ENCODE measurements at regions not wholly inside any gene's neighbourhood (a gene's known extent, or its start where the extent isn't known, plus 50 kb on each side); places are given as distances from the start of the nearest gene placed in this dataset.

- H3K27ac ChIP-seq = no peak overlapping the region
- no peak overlapping the region for H3K4me3 ChIP-seq
- H3K27me3 ChIP-seq = no peaks in the 10 kb centered on the region
- no peaks in the 10 kb centered on the region for H3K9me3 ChIP-seq
- H3K36me3 ChIP-seq = no peaks in the 10 kb centered on the region
- 69% methylated on average over 1 of the region's 1 CpG for WGBS
- H3K4me1 ChIP-seq = peaks cover 5% of the 10 kb centered on the region
- TF ChIP-seq EP300 (IDR thresholded peaks at IDR 0.05) = no peak
- TF ChIP-seq CTCF (IDR thresholded peaks at IDR 0.05) = no peak
- no peak for TF ChIP-seq POLR2AphosphoS5 (IDR thresholded peaks at IDR 0.05)
- TF ChIP-seq POLR2A (IDR thresholded peaks at IDR 0.05) = no peak
- DNase-seq (ENCODE audit: low spot score in 2 of 2) = no peak
These were observed 191.1 kb upstream of the GAS1 start for GRCh38 chr9:87138128-87139040.

- Histone ChIP-seq H3K9me3 (no peaks in the 10 kb centered on the region), H3K4me3 (no peak overlapping the region), H3K4me1 (peaks cover 5% of the 10 kb centered on the region), H3K36me3 (no peaks in the 10 kb centered on the region), H3K27ac (no peak overlapping the region), H3K27me3 (no peaks in the 10 kb centered on the region)
- WGBS = 65% methylated on average over 4 of the region's 4 CpGs
- no peak for DNase-seq (ENCODE audit: low spot score in 2 of 2)
- no peak for TF ChIP-seq EP300 (IDR thresholded peaks at IDR 0.05)
- TF ChIP-seq CTCF (IDR thresholded peaks at IDR 0.05) = no peak
- no peak for TF ChIP-seq POLR2AphosphoS5 (IDR thresholded peaks at IDR 0.05)
- no peak for TF ChIP-seq POLR2A (IDR thresholded peaks at IDR 0.05)
These were observed 191.9 kb upstream of the GAS1 start for GRCh38 chr9:87139099-87139730.

DNA sequence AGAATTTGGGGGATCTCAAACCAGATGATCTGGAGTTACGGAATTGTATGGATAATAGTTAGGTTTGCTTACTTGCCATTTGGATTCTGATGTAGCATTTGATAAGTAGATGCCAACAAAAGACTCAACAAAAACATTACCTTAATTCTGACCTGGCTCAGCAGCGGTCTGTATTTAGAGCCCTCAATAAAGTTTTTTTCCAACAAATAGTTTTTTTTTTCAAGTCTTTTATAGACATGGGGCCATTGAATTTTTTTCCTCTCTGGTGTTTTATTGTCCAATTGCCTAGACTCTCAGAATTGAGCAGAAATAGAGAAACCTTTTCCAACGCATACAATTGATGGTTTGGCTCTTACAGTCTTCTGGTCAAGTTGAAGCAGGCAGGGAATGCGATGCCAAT, 192.8 kb upstream of the GAS1 start:
- TF ChIP-seq EP300 (IDR thresholded peaks at IDR 0.05) (no peak), POLR2A (IDR thresholded peaks at IDR 0.05) (no peak), CTCF (IDR thresholded peaks at IDR 0.05) (no peak), POLR2AphosphoS5 (IDR thresholded peaks at IDR 0.05) (no peak)
- Histone ChIP-seq H3K9me3 (no peaks in the 10 kb centered on the region), H3K27me3 (no peaks in the 10 kb centered on the region), H3K4me1 (peaks cover 5% of the 10 kb centered on the region), H3K4me3 (no peak overlapping the region), H3K36me3 (no peaks in the 10 kb centered on the region), H3K27ac (no peak overlapping the region)
- WGBS = 89% methylated on average over 4 of the region's 4 CpGs
- DNase-seq (ENCODE audit: low spot score in 2 of 2) = no peak

DNA sequence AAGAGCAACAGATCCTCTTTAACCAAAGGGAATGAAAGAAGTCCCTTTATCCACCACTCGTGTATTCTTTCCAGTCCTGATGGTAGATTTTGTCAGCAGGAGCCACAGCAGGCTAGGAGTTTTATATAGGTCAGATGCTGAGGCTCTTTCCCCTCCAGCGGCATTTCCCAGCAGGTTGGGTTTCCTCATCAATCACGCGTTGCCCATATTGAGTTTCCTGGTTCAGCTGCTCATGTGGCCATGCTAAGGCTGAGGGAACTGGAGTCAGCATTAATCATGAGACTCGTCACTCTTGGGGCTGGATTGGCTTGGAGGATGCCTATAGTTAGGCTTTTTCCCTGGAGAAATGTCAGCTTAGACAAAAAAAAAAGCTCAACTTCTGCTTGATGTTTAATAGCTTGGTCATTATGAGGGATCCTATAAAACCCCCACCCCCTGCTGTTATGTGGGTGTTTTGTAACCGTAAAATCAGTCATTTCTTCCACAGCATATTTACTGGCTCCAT, 193.4 kb upstream of the GAS1 start:
- no peak for TF ChIP-seq POLR2A (IDR thresholded peaks at IDR 0.05)
- no peak for TF ChIP-seq CTCF (IDR thresholded peaks at IDR 0.05)
- no peak for TF ChIP-seq EP300 (IDR thresholded peaks at IDR 0.05)
- TF ChIP-seq POLR2AphosphoS5 (IDR thresholded peaks at IDR 0.05) = no peak
- no peaks in the 10 kb centered on the region for H3K9me3 ChIP-seq

DNA sequence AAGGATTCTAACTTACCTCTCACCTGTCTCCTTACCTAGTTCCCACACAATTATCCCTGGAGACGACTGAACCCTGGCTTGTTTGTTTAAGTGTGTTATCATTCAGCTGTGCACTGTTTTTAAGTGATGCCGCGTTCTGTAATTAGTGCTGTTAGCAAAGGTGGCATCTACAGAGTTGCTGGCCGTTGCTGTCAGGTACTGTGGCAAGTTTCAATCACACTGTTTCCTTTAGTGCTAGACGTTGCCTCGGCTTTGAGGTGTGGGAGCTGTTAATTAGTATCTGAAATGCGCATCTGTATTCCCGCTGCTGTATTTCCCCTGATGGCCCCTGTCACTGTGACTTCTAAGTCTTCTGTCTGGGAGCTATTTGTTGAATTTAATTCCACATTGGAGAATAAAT, 193.8 kb upstream of the GAS1 start:
- WGBS = 91% methylated on average over 8 of the region's 8 CpGs
- Histone ChIP-seq H3K36me3 (no peaks in the 10 kb centered on the region), H3K27me3 (no peaks in the 10 kb centered on the region), H3K27ac (no peak overlapping the region), H3K9me3 (no peaks in the 10 kb centered on the region), H3K4me1 (peaks cover 5% of the 10 kb centered on the region), H3K4me3 (no peak overlapping the region)
- no peak for DNase-seq (ENCODE audit: low spot score in 2 of 2)
- TF ChIP-seq POLR2AphosphoS5 (IDR thresholded peaks at IDR 0.05) = no peak
- TF ChIP-seq EP300 (IDR thresholded peaks at IDR 0.05) = no peak
- TF ChIP-seq POLR2A (IDR thresholded peaks at IDR 0.05) = no peak
- TF ChIP-seq CTCF (IDR thresholded peaks at IDR 0.05) = no peak

More for the DNA sequence above, 193.4 kb upstream of the GAS1 start:
- WGBS = 89% methylated on average over 6 of the region's 6 CpGs
- no peak overlapping the region for H3K4me3 ChIP-seq
- H3K27me3 ChIP-seq = no peaks in the 10 kb centered on the region
- H3K27ac ChIP-seq = no peak overlapping the region
- H3K36me3 ChIP-seq = no peaks in the 10 kb centered on the region
- peaks cover 5% of the 10 kb centered on the region for H3K4me1 ChIP-seq
- no peak for DNase-seq (ENCODE audit: low spot score in 2 of 2)

Data from suprapubic skin (tissue), 4 donors.